GM21390 (cell line): ENCODE measurements at regions not wholly inside any gene's neighbourhood (a gene's known extent, or its start where the extent isn't known, plus 50 kb on each side); places are given as distances from the start of the nearest gene placed in this dataset.
"Not testable (repeated sequence)": the region's sequence is repeated elsewhere in the genome, so short reads cannot be mapped to it uniquely, and the experiment has no call there.

ENCODE experiments used
- ATAC-seq: cut with Tn5 transposase; IDR thresholded peaks from one replicate; pipeline ENCODE4 v1.9.1; 2021; ENCODE audit not compliant: unreplicated experiment

DNA sequence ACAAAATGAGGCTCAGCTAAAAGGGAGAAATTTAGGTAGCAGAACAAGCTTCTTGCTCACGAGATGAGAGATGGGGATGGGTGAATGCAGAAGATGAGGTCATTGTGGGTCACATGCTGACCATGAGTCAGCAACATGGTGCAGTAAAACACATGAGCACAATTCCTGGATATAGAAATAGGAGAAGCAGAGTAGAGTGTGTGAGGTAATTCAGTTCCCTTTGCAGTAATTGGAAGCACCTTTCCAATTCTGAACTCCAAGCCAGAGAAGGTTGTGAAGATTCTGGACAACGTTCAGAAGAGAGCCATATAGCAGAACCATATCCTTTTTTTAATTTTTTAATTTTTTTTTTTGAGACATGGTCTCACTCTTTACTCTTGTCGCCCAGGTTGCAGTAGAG lies 62.0 kb upstream of the LMNTD1 start:
- no peak for ATAC-seq

DNA sequence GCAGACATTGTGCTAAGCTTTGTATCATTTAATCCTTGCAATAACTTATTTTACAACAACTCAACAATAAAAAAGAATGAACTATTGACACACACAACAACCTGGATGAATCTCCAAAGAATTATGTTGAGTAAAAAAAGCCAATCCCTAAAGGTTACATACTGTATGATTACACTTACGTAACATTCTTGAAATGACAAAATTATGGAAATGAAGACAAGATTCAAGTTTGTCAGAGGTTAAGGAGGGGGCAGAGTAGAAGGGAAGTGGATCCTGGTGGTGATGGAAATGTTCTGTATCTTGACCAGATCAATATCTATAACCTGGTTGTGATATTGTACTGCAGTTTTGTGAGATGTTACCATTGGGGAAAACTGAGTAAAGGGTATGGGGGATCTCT lies 63.2 kb upstream of the LMNTD1 start:
- ATAC-seq: no peak

DNA sequence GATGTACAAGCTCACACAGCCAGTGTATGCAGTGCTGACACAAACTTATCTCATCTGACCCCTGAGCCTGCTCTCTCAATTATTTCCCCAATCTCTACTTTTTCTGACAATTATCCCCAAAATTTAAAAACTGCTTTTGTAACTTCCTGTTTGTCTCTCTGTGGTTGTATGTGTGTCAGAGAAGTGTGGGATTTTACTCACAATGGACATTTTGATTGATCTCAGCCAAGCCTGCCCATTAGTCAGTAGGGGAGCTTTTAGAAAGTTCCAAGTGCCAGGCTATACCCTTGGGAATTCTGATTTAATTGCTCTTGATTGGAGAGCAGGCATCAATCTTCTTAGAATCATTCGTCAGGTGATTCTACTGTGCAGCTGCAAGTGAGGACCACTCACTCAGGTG lies 64.9 kb upstream of the LMNTD1 start:
- ATAC-seq: no peak

DNA sequence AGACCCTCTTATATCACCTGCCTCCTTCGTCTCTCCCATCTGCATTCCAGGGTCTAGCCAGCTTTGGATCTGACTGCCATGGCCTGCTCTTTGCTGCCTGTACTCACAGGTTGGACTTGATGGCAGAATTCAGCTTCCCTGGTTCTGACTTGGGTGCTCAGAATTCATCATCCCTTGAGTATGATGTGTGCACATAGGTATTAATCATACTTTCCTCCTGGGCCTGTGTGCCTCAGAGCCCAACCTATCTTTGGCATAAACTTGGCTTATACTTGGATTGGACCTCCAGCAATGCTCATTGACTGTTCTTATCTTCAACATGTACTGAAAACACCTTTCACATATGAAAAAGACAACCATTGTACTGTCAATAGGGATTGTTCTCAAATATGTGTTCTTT lies 70.7 kb upstream of the LMNTD1 start:
- ATAC-seq: no peak

DNA sequence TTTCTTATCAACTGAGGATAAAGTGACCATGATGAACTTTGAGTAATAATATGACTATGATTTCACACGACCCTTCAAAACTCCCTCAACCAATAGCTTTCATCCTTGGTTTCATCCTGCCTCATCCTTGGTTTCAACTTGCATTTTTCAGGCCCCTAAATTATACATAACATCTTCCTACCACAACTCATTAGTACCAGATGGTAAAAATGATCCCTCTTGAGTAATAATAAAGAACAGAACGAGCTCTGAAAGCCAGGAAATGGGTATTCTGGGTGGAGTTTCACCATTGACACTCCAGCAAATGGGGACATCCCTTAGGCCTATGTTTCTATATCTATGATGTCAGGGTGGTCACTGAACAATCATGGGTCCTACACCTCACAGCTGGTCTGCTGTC lies 72.1 kb upstream of the LMNTD1 start:
- no peak for ATAC-seq

DNA sequence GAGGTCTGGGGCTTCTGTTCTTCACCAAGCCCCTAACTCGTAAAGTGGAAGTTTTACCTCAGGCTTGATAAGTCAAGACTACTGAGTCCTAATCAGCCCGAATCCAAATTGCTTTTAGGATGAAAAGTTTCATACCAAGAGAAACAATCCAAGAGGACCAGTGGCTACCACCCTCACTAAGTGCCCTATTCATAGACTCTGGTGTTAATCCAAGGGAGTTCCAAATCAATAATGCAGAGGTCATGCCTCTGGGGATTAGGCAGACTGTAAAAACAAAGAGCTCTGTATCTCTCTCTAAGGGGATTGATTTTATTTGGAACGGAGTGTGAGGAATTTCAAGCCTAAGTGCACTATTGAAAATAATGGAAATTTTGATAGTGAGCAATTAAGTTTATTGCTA lies 76.3 kb upstream of the LMNTD1 start:
- no peak for ATAC-seq

DNA sequence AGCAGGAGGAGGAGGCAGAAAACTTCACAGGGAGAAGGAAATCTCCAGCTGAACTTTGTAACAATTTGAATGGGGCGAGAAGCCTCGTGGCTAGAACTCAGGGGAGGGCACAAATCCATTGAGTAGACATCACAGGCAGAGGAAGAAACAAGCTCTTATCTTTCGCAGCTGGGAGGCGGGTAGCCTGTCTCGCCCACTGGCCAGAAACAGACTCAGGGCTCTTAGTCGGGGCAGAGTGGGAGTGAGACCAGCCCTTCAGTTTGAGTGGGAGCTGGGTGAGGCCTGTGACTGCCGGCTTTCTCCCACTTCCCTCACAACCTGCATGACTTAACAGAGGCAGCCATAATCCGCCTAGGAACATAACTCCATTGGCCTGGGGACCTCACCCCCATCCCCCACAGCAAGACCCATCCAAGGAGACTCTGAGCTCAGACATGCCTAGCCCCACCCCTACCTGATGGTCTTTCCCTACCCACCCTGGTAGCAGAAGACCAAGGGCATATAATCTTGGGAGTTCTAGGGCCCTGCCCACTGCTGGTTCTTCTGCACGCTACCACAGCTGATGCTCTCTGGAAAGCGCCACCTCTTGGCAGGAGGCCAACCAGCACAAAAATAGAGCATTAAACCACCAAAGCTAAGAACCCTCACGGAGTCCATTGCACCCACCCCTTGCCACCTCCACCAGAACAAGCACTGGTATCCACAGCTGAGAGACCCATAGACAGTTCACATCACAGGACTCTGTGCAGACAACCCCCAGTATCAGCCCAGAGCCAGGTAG lies 77.8 kb upstream of the LMNTD1 start:
- not testable (repeated sequence) for ATAC-seq

DNA sequence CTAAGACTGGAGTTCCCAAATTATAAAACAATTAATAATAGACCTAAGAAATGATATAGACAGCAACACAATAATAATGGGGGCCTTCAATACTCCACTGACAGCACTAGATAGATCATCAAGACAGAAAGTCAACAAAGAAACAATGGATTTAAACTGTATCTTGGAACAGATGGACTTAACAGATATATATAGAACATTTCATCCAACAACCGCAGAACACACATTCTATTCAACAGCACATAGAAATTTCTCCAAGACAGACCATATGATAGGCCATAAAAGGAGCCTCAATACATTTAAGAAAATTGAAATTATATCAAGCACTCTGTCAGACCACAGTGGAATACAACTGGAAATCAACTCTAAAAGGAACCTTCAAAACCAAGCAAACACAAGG lies 80.1 kb upstream of the LMNTD1 start:
- ATAC-seq: not testable (repeated sequence)

DNA sequence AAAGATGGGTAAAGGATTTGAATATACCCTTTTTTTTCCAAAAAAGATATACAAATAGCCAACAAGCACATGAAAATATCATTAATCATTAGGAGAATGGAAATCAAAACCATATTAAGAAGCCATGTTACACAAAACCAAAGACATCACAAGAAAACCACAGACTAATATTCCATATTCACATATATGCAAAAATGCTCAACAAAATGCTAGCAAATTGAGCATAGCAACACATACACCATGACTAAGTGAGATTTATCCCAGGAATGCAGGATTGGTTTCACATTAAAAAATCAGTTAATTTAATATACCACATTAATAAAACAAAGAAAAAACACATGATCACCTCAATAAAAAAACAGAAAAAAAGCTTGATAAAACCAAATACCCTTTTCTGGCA lies 84.7 kb upstream of the LMNTD1 start:
- no peak for ATAC-seq

DNA sequence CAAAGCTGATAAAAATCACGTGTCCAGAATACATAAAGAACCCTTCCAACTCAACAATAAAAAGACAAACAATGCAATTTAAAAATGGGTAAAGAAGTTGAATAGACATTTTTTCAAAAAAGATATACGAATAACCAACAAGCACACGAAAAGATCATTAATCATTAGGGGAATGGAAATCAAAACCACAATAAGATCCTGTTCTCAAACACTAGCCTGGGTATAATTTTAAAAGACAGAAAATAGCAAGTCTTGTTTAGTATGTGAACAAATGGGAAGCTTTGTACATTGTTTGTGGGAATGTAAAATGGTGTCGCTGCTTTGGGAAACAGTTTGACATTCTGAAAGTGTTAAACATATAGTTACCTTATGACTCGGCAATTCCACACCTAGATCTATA lies 86.3 kb upstream of the LMNTD1 start:
- no peak for ATAC-seq

DNA sequence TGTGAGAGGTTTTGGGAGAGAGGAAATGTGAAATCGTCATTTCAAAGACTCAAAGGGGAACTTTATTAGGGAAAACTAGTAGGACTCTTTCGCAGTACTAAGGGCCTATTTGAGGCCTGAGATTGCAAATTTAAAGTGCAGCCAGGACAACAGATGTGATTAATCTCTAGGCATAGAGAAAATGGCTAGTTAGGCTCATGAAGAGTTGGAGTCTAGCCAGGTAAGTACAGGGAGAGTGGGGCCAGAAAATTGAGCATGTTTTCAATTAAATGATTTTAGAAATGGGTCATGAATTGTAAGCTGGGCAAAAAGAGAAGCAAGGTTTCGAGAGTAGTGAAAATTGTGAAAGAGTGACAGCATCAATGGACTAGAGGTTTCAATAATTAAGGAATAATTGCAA lies 91.9 kb upstream of the LMNTD1 start:
- no peak for ATAC-seq

DNA sequence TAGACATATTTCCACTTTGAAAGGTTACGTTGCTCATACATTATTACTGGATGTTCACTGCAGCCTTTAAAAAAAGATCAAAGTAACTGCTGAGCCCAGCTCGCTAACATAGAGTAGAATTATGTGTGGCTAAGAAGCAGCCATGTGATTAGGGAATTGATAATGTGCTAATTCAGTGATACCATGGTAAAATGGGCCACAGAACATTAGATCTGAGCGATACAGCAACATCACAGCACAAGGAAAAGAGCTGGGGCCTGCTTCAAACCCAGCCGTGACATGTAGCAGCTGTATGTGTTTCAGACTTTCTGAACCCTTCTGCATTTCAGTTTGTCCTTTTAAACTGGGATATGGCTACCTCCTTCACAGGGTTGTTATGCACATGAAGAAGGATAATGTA lies 92.3 kb upstream of the LMNTD1 start:
- no peak for ATAC-seq

DNA sequence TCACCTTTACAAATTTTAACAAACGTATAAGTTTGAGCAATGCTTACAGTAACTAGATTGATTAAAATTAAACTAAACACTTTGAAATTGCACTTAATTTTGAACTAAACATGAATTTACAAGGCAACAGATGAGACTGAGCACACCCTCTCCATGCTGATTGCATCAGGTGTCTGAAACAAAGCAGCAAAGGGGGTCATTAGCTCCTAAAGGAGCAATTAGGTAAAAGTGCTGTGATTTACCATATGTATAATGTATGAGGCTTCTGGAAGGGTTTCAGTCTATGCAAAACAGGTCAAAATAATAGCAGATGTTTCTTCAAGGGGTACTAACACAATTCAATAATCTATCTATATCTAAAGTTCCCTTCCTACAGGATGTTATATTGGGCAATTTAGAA lies 98.8 kb upstream of the LMNTD1 start:
- no peak for ATAC-seq

DNA sequence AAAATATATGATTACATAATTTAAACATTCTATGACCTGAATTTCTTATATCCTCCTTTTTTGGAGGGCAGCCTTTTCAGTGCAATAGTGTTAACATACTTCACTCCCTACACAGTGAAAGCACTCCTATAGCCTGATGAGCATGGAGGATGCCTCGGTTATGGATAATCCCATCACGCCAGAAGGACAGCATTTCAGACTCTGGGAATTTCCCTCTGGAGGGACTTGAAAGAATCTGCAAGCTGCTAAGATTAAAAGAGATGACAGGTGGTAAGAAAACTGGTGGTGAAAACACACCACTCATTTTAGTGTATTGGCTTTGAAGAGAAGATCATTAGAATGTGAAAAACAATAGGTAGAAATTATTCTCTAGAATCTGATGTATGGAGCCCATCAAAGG lies 99.3 kb upstream of the LMNTD1 start:
- no peak for ATAC-seq

DNA sequence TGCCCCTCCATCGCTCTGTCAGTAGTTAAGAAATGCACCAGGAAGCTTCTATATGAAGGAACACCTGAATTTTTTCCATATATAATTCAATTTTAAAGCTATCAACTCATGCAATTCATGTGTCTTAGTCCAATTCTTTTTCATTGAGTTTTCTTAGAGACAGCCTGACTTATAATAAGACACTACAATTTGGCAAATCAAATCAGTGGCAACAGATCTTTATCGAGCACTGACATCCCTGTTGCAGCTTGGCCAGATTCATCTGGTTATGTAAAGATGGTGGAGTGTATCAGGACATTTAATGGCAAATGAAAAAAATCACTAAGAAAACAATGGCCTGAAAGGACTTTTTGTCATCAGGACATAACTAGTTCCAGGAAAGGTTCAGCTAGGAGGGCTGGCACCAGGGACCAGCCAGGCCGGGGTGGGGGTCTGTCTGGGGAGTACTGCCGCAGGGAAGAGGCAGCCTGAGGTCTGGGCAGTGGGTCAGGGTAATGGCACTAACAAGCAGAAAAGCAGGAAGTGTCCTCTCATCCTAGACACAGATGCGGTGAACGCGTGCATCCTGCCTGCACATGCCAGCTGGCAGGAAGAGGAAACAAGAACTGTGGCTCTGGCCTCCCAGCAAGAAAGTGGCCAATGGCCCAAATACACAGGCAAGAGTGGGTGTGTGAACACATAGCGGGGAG lies 100.5 kb upstream of the LMNTD1 start:
- ATAC-seq: no peak

DNA sequence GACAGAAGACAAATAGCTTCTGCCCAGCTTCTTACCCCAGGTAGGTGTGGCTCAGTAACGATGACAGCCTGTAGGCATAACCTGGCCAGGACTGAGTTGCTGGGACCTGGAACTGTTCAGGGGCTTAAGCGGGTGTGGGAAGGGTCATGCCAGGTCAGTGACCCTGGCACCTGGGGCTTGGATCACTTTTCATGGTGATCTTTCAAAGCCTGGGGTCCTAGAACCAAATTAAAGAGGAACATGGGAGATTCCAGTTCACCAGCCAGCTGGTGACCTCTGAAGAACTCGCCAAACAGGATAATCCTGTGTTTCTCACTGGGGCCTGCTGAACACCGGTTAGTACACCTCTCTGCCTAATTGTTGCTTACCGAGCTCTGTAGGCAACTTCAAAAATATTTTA lies 102.6 kb upstream of the LMNTD1 start:
- no peak for ATAC-seq

DNA sequence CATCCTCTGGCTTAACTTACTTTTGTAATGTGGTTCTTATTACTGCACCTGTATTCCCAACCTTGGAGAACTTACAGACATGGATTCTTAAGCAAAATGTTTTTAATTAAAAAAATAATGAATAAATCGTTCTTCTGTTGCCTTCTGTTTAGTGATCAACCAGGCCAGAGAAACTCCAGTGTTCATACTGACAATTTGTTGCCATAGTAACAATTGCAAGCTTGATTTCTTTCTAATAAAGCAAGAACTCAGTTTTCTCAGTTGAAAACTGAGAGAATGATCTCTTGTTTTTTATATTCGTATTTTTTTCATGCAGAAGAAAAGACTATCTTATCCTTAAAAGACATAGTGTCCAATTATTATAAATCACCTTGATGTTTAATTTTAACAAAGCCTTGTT lies 106.5 kb upstream of the LMNTD1 start:
- no peak for ATAC-seq

DNA sequence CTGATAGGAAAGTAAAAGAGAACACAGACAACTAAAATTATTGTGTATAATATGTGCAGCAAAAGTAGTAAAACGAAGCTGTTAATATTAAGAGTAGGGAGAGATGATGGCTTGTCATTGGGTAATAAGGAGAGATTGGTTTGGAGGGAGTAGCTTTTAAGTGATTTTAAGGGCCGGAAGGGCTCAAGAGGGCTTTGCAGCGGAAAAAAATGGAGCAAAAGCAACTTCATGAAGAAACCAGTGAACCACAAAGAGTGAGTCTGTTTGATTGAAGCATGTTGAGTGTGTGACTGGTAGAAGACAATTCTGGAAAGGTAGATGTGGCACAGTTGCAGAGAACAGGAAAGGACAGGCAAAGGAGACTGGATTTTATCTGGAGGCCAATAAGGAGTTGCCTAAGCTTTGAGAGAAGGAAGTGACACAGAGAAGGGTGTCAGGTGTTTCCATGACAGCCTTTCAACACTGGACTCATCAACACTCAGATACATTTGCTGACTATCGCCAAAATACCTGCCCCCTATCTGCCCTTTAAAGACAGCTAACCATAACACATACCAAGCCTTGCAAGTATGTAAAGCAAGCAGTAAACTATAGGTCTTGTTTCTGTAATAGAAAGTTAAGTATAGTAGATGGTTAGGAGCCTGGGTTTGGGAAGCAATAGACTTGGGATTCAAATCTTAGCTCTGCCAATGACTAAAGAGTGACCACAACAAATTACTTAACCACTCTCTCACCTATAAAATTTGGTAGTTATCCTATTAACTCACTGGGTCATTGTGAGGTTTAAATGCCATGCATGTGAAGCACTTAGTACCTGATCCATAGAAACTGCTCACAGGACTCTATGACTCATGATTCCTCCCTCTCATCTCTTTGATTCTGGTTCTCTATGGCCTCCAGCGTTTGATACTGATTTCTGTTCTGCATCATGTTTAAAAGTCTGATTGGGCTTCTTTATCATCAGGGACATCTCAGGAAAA lies 117.3 kb upstream of the LMNTD1 start:
- ATAC-seq: no peak

DNA sequence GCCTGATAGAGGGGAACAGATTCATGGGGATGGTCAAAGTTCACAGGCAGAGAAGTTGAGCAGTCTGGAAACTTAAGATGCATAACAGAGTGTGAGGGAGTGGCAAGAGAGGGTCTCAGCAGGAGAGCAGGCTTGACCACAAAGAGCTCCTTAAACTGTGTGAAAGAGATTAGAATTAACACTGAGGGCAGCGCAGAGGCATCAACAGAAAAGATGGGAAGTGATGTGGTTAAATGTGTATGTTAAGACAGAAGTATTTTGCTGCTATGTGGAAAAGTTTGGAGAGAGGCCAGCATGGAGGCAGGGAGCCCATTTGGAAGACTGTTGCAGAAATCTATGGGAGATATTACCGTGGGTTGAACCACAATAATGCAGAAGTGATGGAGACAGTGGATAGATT lies 122.7 kb upstream of the LMNTD1 start:
- ATAC-seq: no peak

DNA sequence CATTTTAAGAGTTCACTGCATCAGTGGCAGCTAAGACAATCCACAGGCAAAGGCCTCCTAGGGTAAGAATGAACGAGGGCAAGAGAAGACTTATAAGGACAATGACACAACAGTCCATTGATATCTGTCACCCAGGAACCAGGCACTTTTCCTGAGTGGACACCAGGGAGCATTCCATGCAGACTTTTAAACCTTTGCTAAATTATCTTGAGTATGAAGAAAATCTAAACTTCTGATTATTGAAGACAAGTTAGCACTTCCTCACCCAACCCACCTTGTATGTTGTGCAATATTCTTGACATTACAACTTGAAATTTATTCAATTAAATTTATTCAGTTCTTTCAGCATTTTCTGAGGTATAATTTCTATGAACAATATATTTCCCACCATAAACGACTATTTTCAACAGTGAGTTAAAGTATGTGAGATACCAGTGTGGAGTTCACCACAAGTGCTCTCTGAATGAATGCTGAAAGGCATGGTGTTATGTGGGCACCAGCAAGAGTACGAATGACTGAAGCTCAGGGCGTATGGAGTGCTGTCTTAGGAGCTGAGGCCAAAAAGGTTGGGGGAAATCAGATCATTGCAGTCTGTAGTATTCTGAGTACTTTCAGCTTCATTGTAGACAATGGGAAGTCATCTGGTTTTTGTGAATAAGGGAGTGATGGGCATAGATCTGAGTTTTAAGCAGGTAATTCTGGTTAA lies 124.3 kb upstream of the LMNTD1 start:
- no peak for ATAC-seq

DNA sequence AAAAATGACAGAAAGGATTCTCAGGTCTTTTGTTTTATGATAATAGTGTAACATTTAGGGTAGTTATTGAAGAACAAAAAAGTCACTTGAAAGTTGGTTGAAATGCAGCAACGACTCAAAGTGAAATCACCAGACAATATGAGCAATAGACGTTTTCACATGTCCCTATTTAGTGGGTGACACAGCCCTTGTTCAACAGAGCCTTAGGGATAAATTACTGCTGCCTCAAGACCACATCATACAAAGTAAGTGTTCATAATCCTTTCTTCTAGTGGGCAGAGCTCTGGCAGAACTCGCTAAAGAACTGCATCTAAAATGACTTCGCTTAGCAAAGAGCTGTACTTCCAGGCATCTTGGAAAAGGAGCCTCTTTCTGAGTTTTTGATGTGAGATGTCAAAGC lies 128.5 kb upstream of the LMNTD1 start:
- ATAC-seq: no peak
